Spleen (tissue), 7 donors: ENCODE measurements at regions not wholly inside any gene's neighbourhood (a gene's known extent, or its start where the extent isn't known, plus 50 kb on each side); places are given as distances from the start of the nearest gene placed in this dataset.
"Not testable (repeated sequence)": the region's sequence is repeated elsewhere in the genome, so short reads cannot be mapped to it uniquely, and the experiment has no call there.

Experiments used
- POLR2A ChIP-seq, 3 donors: fragments of 450-650 bp; IDR thresholded peaks; one replicate each; pipeline ENCODE4 v1.5.1; 2017; ENCODE audit warnings: antibody characterized with exemption in 3 of 3, mild to moderate bottlenecking in 1 of 3
- POLR2AphosphoS5 ChIP-seq, 3 donors: sonication (generic); formaldehyde crosslinking; IDR thresholded peaks; one replicate each; pipeline ENCODE4 v1.5.1; 2017; ENCODE audit warnings: antibody characterized with exemption in 3 of 3
- TF ChIP-seq, protein P1 (sequence below), 11 experiments: fragments of 200-600 bp in 7 of 11; fragments of 450-650 bp in 4 of 11; sonication (generic) in 4 of 11; IDR thresholded peaks in 8 of 11; conservative IDR thresholded peaks in 3 of 11; 1 replicate in 7 of 11; 2 replicates in 4 of 11; pipeline versions ENCODE4 v1.4.0 to v1.8.0; 2016 to 2021; ENCODE audit warnings: antibody characterized with exemption in 11 of 11, inconsistent platforms in 4 of 11, mild to moderate bottlenecking in 1 of 11
- donor health status: DM: no; HTN: no; CAD: no; lungs with moderate emphysema.
- donor health status: DM: no; HTN: no; CAD: no.
- donor health status: DM: no; HTN: no; CAD: no.

DNA sequence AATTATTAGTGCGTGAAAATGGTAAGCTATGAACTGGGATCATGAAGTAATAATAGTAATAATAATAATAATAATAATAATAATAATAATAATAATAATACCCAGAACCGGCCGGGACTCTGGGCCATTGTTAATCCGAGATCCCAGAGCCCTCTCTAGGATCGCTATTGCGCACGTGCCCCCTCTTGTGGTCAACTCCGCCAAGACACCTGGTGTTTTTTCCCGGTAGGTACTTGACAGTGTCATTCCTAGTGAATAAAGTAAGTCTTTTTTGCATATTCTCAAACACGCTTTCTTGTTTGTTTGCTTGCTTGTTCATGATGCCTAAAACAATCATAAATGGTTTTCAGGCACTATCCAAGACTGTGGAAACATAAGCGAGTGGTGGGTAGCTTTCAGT lies 513.7 kb downstream of the RPIA start:
- TF ChIP-seq, protein P1, sequence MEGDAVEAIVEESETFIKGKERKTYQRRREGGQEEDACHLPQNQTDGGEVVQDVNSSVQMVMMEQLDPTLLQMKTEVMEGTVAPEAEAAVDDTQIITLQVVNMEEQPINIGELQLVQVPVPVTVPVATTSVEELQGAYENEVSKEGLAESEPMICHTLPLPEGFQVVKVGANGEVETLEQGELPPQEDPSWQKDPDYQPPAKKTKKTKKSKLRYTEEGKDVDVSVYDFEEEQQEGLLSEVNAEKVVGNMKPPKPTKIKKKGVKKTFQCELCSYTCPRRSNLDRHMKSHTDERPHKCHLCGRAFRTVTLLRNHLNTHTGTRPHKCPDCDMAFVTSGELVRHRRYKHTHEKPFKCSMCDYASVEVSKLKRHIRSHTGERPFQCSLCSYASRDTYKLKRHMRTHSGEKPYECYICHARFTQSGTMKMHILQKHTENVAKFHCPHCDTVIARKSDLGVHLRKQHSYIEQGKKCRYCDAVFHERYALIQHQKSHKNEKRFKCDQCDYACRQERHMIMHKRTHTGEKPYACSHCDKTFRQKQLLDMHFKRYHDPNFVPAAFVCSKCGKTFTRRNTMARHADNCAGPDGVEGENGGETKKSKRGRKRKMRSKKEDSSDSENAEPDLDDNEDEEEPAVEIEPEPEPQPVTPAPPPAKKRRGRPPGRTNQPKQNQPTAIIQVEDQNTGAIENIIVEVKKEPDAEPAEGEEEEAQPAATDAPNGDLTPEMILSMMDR (IDR thresholded peaks at IDR 0.05 in 8 of 11, conservative IDR thresholded peaks at IDR 0.05 in 3 of 11), result peak in 6 of 11 experiments; percentile 27 to 59 (median 50)
- not testable (repeated sequence) for TF ChIP-seq POLR2AphosphoS5, POLR2A (IDR thresholded peaks at IDR 0.05)
